Activated naive CD8-positive, alpha-beta T cell treated with anti-CD3 and anti-CD28 coated beads for 36 hours (primary cell): ENCODE measurements at regions not wholly inside any gene's neighbourhood (a gene's known extent, or its start where the extent isn't known, plus 50 kb on each side); places are given as distances from the start of the nearest gene placed in this dataset.
"Not testable (repeated sequence)": the region's sequence is repeated elsewhere in the genome, so short reads cannot be mapped to it uniquely, and the experiment has no call there.

Experiments used
- DNase-seq: peaks from one replicate; pipeline ENCODE4 v3.0.0; 2021
- H3K27ac Mint-ChIP-seq: one replicate; pipeline ENCODE4 v1.8.0; 2022; ENCODE audit warnings: mild to moderate bottlenecking, moderate library complexity, mixed read lengths
- H3K27me3 Mint-ChIP-seq: one replicate; pipeline ENCODE4 v1.8.0; 2022; ENCODE audit warnings: mild to moderate bottlenecking, mixed read lengths
- H3K36me3 Mint-ChIP-seq: one replicate; pipeline ENCODE4 v1.8.0; 2021; ENCODE audit warnings: mild to moderate bottlenecking, mixed read lengths
- H3K4me1 Mint-ChIP-seq: one replicate; pipeline ENCODE4 v1.8.0; 2021; ENCODE audit warnings: mixed read lengths
- H3K4me3 Mint-ChIP-seq: one replicate; pipeline ENCODE4 v1.8.0; 2022; ENCODE audit warnings: mild to moderate bottlenecking, moderate library complexity, mixed read lengths
- H3K9me3 Mint-ChIP-seq: one replicate; pipeline ENCODE4 v1.8.0; 2022; ENCODE audit warnings: mixed read lengths

DNA sequence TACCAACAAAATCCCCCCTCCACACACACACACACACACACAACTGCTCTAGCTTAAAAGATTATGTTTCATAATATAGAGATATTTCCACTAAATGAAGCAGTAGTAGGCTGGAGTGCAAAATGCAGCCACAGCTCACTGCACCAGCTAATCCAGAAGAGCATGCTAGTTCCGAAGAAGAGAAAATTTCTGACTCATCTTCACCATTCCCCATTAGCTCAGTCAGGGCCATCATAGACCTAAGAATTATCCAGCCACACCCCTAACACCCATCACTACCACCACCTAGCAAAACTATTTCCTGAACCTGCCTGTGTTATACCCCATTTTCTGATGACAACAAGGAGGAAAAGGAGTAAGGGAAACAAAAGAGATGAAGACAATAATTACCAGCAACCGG, 67.1 kb upstream of the UBE2E2 start:
- H3K36me3 Mint-ChIP-seq = no peaks in the 10 kb centered on the region
- no peaks in the 10 kb centered on the region for H3K4me1 Mint-ChIP-seq
- H3K27ac Mint-ChIP-seq = no peak overlapping the region
- H3K9me3 Mint-ChIP-seq = peaks cover 5% of the 10 kb centered on the region
- no peaks in the 10 kb centered on the region for H3K27me3 Mint-ChIP-seq
- DNase-seq = no peak
- no peak overlapping the region for H3K4me3 Mint-ChIP-seq

DNA sequence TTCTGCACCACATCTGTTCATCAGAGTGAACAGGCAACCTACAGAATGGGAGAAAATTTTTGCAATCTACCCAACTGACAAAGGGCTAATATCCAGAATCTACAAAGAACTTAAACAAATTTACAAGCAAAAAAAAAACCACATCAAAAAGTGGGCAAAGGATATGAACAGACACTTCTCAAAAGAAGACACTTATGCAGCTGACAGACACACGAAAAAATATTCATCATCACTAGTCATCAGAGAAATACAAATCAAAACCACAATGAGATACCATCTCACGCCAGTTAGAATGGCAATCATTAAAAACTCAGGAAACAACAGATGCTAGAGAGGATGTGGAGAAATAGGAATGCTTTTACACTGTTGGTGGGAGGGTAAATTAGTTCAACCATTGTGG, 59.1 kb upstream of the UBE2E2 start:
- not testable (repeated sequence) for H3K9me3 Mint-ChIP-seq, H3K4me3 Mint-ChIP-seq, H3K36me3 Mint-ChIP-seq, H3K4me1 Mint-ChIP-seq, H3K27ac Mint-ChIP-seq, DNase-seq, H3K27me3 Mint-ChIP-seq

DNA sequence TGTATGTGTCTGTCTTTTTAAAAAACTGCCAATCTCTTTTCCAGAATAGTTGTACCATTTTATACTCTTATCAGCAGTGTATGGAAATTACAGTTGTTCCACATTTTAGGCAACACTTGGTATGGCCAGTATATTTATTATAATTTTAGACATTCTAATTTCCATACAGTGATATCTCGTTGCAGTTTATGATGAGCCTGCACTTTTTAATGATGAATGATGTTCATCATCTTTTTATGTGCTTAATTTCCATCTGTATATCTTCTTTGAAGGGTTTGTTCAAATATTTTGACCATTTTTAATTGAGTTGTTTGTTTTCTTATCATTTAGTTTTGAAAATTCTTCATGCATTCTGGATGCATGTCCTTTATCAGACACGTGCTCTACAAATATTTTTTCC, 57.0 kb upstream of the UBE2E2 start:
- no peaks in the 10 kb centered on the region for H3K36me3 Mint-ChIP-seq
- H3K27me3 Mint-ChIP-seq = peaks cover 10% of the 10 kb centered on the region
- no peak overlapping the region for H3K27ac Mint-ChIP-seq
- H3K9me3 Mint-ChIP-seq = peaks cover 1% of the 10 kb centered on the region
- DNase-seq = no peak
- peaks cover 5% of the 10 kb centered on the region for H3K4me1 Mint-ChIP-seq
- H3K4me3 Mint-ChIP-seq = no peak overlapping the region

DNA sequence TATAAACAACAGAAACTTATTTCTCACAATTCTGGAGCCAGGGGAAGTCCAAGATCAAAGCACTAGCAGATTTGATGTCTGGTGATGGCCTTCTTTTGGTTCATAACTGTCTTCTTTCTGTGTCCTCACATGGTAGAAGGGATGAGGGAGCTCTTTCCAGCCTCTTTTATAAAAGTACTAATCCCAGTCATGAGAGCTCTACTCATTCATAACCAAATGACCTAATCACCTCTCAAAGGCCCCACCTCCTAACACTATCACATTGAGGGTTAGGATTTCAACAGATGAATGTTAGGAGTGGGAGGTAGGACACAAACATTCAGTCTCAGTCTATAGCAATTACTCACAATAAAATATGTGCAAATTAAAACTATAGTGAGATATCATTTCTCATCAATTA, 50.1 kb upstream of the UBE2E2 start:
- Mint-ChIP-seq H3K9me3 (peaks cover 9% of the 10 kb centered on the region), H3K27me3 (peaks cover 16% of the 10 kb centered on the region), H3K4me1 (no peaks in the 10 kb centered on the region), H3K4me3 (no peak overlapping the region), H3K27ac (no peak overlapping the region), H3K36me3 (no peaks in the 10 kb centered on the region)
- DNase-seq = no peak
